Islet precursor cell (in vitro differentiated cells): ENCODE measurements at regions not wholly inside any gene's neighbourhood (a gene's known extent, or its start where the extent isn't known, plus 50 kb on each side); places are given as distances from the start of the nearest gene placed in this dataset.
"Not testable (repeated sequence)": the region's sequence is repeated elsewhere in the genome, so short reads cannot be mapped to it uniquely, and the experiment has no call there.

Source experiments
- DNase-seq: peaks from one replicate; pipeline ENCODE4 v3.0.0-alpha.2; 2018

GRCh38 chr11:46181843-46182424 lies 60.7 kb upstream of the PHF21A start:
- DNase-seq, result no peak

- DNase-seq, result no peak
These were observed 60.1 kb upstream of the PHF21A start for GRCh38 chr11:46181387-46181786.

- no peak for DNase-seq
These were observed 59.5 kb upstream of the PHF21A start for GRCh38 chr11:46180736-46181135.

- DNase-seq, result no peak
These were observed 57.3 kb upstream of the PHF21A start for GRCh38 chr11:46178513-46178912.

- no peak for DNase-seq
These were observed 55.2 kb upstream of the PHF21A start for GRCh38 chr11:46176421-46176820.

GRCh38 chr11:46175401-46176002 lies 54.2 kb upstream of the PHF21A start:
- DNase-seq, result no peak

GRCh38 chr11:46171693-46172092 lies 50.4 kb upstream of the PHF21A start:
- not testable (repeated sequence) for DNase-seq
